ENCODE measurements at regions not wholly inside any gene's neighbourhood (a gene's known extent, or its start where the extent isn't known, plus 50 kb on each side); places are given as distances from the start of the nearest gene placed in this dataset.
"Not testable (repeated sequence)": the region's sequence is repeated elsewhere in the genome, so short reads cannot be mapped to it uniquely, and the experiment has no call there.

GRCh38 chr22:46047226-46047625, 70.3 kb upstream of the WNT7B start:
- Histone ChIP-seq H3K9me1 (ENCODE audit: control insufficient read depth, extremely low read depth, insufficient read depth, low read length) (no peaks in the 10 kb centered on the region), H3K9ac (ENCODE audit: control insufficient read depth, extremely low read depth, insufficient read depth, low read length) (peak overlapping the region; percentile 34), H3K36me3 (ENCODE audit: control insufficient read depth in 2 of 2, extremely low read depth in 1 of 2, insufficient read depth in 2 of 2, low read length in 2 of 2) (no peaks in the 10 kb centered on the region), H3K79me2 (ENCODE audit: control insufficient read depth, insufficient read depth, low read length) (peaks cover 41% of the 10 kb centered on the region), H2AFZ (ENCODE audit: control insufficient read depth, low read length) (no peak overlapping the region), H3K4me3 (ENCODE audit: control insufficient read depth in 2 of 3, extremely low read depth in 1 of 3, insufficient read depth in 2 of 3, low read depth in 1 of 3, low read length in 3 of 3) (peak overlapping the region in 1 of 3 experiments; percentile 25), H3K27ac (ENCODE audit: control insufficient read depth, insufficient read depth, low read length) (peak overlapping the region; percentile 70), H3K9me3 (ENCODE audit: control insufficient read depth, low read depth, low read length) (no peaks in the 10 kb centered on the region), H3K27me3 (ENCODE audit: control insufficient read depth, extremely low read depth, insufficient read depth, low read length) (no peaks in the 10 kb centered on the region), H3K4me2 (ENCODE audit: control insufficient read depth, extremely low read depth, insufficient read depth, low read depth, low read length) (peak overlapping the region; percentile 59), H3K4me1 (ENCODE audit: control insufficient read depth, extremely low read depth, insufficient read depth, low read length) (peaks cover 81% of the 10 kb centered on the region), H4K20me1 (ENCODE audit: control insufficient read depth, extremely low read depth, insufficient read depth, low read length) (no peaks in the 10 kb centered on the region)
- FAIRE-seq (peak; percentile 78), DNase-seq (ENCODE audit: low read depth, low spot score) (no peak)
- TF ChIP-seq CTCF (optimal IDR thresholded peaks at IDR 0.05 in 1 of 3, IDR thresholded peaks at IDR 0.05 in 1 of 3, conservative IDR thresholded peaks at IDR 0.05 in 1 of 3; ENCODE audit: extremely low read depth in 1 of 3, insufficient read depth in 2 of 3, low read length in 3 of 3) (no peak), EZH2 (IDR thresholded peaks at IDR 0.05; ENCODE audit: low read length) (no peak)
- dilution Hi-C loops (cut with MboI; ENCODE audit: extremely low pct_ligation_motif_present, low sequenced_read_pairs): no loop called here

GRCh38 chr22:46047841-46048595, 71.1 kb upstream of the WNT7B start:
- H3K36me3 ChIP-seq (ENCODE audit: control insufficient read depth in 2 of 2, extremely low read depth in 1 of 2, insufficient read depth in 2 of 2, low read length in 2 of 2): no peaks in the 10 kb centered on the region
- peak overlapping the region; percentile 70 for H3K27ac ChIP-seq (ENCODE audit: control insufficient read depth, insufficient read depth, low read length)
- dilution Hi-C loops (cut with MboI; ENCODE audit: extremely low pct_ligation_motif_present, low sequenced_read_pairs): no loop called here
- H3K79me2 ChIP-seq (ENCODE audit: control insufficient read depth, insufficient read depth, low read length): peaks cover 38% of the 10 kb centered on the region
- no peak for TF ChIP-seq CTCF (optimal IDR thresholded peaks at IDR 0.05 in 1 of 3, IDR thresholded peaks at IDR 0.05 in 1 of 3, conservative IDR thresholded peaks at IDR 0.05 in 1 of 3; ENCODE audit: extremely low read depth in 1 of 3, insufficient read depth in 2 of 3, low read length in 3 of 3)
- TF ChIP-seq EZH2 (IDR thresholded peaks at IDR 0.05; ENCODE audit: low read length): no peak
- H2AFZ ChIP-seq (ENCODE audit: control insufficient read depth, low read length): peak overlapping the region; percentile 0
- DNase-seq (ENCODE audit: low read depth, low spot score) (no peak), FAIRE-seq (peak; percentile 73)
- H3K27me3 ChIP-seq (ENCODE audit: control insufficient read depth, extremely low read depth, insufficient read depth, low read length): no peaks in the 10 kb centered on the region
- no peaks in the 10 kb centered on the region for H3K9me1 ChIP-seq (ENCODE audit: control insufficient read depth, extremely low read depth, insufficient read depth, low read length)
- peak overlapping the region in 2 of 3 experiments; percentile 20 to 25 for H3K4me3 ChIP-seq (ENCODE audit: control insufficient read depth in 2 of 3, extremely low read depth in 1 of 3, insufficient read depth in 2 of 3, low read depth in 1 of 3, low read length in 3 of 3)
- no peaks in the 10 kb centered on the region for H3K9me3 ChIP-seq (ENCODE audit: control insufficient read depth, low read depth, low read length)
- peak overlapping the region; percentile 34 for H3K9ac ChIP-seq (ENCODE audit: control insufficient read depth, extremely low read depth, insufficient read depth, low read length)
- peak overlapping the region; percentile 59 for H3K4me2 ChIP-seq (ENCODE audit: control insufficient read depth, extremely low read depth, insufficient read depth, low read depth, low read length)
- no peaks in the 10 kb centered on the region for H4K20me1 ChIP-seq (ENCODE audit: control insufficient read depth, extremely low read depth, insufficient read depth, low read length)
- H3K4me1 ChIP-seq (ENCODE audit: control insufficient read depth, extremely low read depth, insufficient read depth, low read length): peaks cover 82% of the 10 kb centered on the region

- dilution Hi-C loops (cut with MboI; ENCODE audit: extremely low pct_ligation_motif_present, low sequenced_read_pairs); H3K9ac ChIP-seq (ENCODE audit: control insufficient read depth, extremely low read depth, insufficient read depth, low read length); H3K27me3 ChIP-seq (ENCODE audit: control insufficient read depth, extremely low read depth, insufficient read depth, low read length); H3K4me2 ChIP-seq (ENCODE audit: control insufficient read depth, extremely low read depth, insufficient read depth, low read depth, low read length); H3K36me3 ChIP-seq (ENCODE audit: control insufficient read depth in 2 of 2, extremely low read depth in 1 of 2, insufficient read depth in 2 of 2, low read length in 2 of 2); H3K9me1 ChIP-seq (ENCODE audit: control insufficient read depth, extremely low read depth, insufficient read depth, low read length); H4K20me1 ChIP-seq (ENCODE audit: control insufficient read depth, extremely low read depth, insufficient read depth, low read length); H2AFZ ChIP-seq (ENCODE audit: control insufficient read depth, low read length); FAIRE-seq; DNase-seq (ENCODE audit: low read depth, low spot score); H3K4me3 ChIP-seq (ENCODE audit: control insufficient read depth in 2 of 3, extremely low read depth in 1 of 3, insufficient read depth in 2 of 3, low read depth in 1 of 3, low read length in 3 of 3); H3K9me3 ChIP-seq (ENCODE audit: control insufficient read depth, low read depth, low read length): not testable (repeated sequence)
- Histone ChIP-seq H3K79me2 (ENCODE audit: control insufficient read depth, insufficient read depth, low read length) (peaks cover 34% of the 10 kb centered on the region), H3K27ac (ENCODE audit: control insufficient read depth, insufficient read depth, low read length) (peak overlapping the region; percentile 70), H3K4me1 (ENCODE audit: control insufficient read depth, extremely low read depth, insufficient read depth, low read length) (peaks cover 79% of the 10 kb centered on the region)
These were observed 71.7 kb upstream of the WNT7B start for GRCh38 chr22:46048661-46049060.
